Brain pericyte (primary cell): ENCODE measurements at regions not wholly inside any gene's neighbourhood (a gene's known extent, or its start where the extent isn't known, plus 50 kb on each side); places are given as distances from the start of the nearest gene placed in this dataset.

Source experiments
- DNase-seq: peaks from one replicate; pipeline ENCODE4 v3.0.0-alpha.2; 2012; ENCODE audit warnings: low read depth, low spot score

DNA sequence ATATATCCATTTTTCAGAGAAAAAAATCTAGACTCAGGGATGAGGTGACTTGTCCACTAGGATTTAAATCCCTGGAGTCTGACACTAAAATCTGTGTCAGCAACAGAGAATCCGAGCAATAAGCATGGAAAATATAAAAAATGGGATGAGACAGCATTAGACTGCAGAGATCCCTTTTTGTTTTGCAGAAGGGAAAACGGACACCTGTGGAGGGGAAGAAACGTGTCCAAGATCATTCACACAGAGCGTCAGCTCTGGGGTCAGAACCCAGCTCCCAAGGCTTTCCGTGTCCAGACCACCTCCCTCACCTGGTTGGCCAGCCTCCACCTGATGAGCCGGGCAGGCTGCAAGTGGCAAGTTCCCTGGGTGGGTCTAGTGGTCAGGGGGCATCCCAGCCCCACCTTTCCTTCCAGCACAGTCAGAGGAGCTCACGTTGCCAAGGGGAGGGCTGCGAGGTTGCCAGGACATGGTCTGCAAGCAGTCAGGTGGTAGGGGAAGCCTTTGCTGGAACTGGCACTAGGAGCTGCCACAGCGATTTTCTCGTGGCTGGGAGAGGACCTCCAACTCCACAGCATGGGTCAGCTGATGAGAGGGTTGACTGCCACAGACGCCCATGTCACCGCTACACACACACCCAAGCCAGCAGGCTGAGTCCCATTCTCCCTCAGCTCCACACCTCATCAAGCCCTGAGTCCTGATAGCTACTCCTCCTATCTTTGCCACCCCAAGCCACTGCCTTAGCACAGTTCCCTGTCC, 65.9 kb upstream of the CPLX2 start:
- DNase-seq, result no peak

DNA sequence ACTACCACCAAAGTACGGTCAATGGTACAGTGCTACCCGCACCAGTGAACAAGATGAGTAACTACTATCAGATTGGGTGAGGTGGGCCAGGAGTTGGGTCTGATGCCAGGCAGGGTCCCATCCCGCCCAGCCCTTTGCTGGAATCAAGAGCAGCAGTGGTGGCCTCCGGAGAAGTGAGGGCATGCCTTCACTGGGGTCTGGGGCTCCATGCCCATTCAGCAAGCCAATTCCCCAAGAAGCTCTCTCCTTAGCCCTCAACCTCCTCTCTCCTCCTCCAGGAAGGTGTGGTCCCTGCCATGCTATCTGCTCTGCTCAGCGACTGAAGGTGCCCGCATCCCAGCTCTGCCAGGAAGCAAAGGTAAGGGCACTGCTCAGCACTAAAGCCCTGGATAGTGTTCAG, 62.7 kb upstream of the CPLX2 start:
- DNase-seq, result no peak

DNA sequence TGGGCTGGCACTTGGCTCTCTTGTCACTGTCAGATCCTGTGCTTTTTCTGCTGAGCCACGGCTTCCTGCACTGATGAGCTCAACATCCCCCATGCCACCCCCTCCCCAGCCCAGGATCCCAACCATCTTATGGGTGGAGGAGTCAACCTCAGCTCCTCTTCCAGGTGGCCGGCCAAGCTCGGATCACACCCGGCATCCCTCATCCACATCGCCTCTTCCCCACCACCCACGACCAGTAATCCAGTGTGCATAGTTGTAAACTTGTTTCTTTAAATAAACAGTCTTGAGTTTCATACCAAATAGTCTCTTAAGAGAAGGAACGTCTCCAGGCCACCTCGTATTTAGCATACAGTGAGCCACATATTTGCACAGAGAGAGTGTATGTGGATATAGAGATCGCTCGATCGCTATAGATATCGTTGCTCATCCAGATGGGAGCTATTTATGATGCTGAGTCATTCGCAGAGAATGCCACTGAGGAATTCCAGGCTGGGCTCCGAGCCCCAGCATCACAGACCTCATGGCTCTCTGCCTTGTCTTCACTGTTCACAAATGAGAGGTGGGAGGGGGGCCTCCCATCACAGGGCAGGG, 61.8 kb upstream of the CPLX2 start:
- no peak for DNase-seq

DNA sequence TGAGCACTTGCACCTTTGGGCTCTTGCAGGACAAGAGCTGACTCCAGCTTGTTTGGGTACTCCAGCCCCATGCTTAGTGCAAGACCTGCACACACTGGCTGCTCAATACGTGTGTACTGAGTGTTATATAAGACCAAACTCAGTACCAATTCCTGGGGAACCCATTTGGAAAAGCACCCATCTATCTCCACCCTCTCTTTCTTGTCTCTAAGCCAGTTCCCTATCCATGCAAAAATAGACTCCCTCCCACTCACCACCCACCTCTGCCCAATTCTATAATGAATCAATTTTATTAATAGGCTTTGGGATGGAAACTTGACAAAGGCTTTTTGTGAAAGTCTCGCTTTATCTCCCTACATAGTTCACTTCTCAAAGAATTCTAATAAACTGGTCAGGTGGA, 60.9 kb upstream of the CPLX2 start:
- DNase-seq, result no peak

DNA sequence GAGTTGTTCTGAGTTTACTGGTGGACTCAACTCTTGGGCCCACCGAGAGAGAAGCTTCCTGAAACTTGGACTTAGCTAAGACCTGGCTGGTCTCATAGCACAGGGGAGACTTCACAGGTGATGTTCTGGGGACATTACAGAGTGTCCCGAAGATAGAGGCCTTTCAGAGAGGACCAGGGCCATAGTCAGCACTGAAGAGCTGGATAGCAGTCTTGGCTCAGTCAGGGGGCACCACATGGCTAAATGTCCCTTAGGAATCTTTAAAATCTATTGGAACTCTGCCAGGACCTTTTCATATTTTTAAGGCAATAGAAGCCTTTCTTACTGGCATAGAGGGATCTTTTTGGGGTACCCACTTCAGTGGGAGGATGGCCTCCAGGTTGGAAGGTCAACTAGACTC, 59.8 kb upstream of the CPLX2 start:
- no peak for DNase-seq

DNA sequence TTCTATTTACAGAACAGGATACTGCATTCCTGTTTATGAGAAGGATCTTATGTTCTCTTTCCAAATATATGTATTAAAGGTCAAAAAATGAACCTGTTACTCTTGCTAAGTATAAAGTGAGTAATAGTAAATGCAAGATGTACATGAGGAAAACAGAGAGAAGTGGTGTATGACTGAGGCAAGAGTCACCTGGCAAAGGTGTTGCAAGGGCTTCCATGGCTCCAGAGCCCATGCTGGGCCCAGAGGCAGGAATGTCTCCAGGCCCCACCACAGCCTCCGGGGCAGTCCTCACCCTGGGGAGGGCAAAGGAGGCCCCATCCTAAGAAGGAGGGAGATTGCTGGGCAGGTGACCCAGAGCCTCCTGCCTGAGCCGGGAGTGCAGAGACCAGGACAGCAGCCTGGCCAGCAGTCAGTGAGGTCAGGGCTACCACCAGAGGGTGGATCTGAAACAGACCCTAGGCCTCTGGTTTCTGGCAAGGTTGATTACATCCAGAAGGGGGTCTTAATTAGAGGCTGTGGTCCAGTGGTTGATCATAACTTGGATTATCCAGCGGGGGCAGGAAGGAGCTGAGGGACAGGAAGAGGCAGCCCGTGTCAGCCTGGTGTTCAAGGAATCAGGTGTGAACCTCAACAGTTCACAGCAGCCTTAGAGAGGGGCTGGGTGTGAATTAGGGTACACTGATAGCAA, 57.3 kb upstream of the CPLX2 start:
- DNase-seq, result no peak

DNA sequence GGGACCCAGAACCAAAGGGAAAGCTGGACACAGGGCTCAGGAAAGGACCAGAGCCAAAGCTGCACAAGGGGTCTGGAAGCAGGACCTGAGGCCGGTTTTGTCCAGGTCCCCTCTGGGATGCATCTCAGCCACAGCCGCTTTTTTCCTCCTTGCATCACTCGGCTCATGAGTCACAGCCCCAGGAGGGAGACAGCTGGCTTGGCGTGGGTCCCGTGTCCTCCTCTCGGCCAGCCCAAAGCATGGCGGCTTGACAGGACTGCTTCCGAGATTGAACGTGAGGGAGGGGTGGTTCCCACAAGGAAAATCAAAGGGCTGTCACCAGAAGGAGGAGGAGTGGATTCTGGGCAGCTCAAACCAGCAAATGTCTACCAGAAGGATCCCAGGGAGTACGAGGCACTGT, 56.7 kb upstream of the CPLX2 start:
- DNase-seq, result no peak

DNA sequence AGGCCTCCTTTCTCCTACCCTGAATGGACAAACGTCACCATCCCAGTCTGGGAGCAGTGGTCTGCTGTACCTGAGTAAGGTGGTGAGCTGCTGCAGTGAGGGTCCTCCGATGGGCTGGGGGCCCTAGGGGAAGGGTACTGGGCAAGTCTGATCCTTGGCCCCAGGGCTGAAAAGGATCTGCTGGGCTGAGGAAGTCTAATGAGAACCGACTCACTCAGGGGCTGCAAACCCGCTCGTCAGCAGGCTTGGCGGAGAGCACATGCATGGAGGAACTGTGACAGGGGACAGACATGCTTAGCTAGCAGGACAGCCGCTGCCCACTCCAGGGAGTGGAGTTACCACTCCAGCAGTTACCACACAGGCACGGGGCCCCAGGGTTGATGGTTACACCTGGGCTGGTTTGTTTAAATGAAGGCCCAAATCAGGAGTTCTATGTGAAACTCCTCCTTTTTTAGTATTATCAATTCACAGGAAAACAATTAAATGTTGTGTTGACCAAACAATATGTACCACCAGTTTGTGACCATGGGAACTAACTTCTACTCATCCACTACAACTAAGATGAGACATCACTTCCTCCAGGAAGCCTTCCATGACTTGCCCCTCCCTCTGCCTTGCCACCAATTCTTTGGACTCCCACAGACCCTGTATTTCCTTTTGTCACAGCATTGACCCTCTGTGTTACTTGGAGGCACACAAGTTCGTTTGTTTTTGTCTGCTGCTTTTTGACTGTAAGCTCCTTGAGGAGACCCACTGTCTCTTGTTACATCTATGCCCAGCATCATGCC, 56.1 kb upstream of the CPLX2 start:
- DNase-seq, result no peak

DNA sequence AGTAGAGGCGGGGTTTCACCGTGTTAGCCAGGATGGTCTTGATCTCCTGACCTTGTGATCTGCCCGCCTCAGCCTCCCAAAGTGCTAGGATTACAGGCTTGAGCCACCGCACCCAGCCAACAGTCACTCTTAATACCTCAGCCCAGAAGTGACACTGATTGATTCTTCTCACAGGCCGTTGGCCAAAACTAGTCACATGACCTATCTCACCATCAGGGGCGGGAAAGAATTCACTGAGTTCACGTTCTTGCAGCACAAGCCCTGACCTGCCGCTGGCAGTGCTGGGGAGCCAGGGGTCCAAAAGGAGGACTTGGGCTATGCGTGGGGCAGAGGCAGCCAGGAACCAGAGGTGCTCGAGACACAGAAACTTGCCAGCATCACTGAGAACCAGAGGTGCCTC, 55.0 kb upstream of the CPLX2 start:
- no peak for DNase-seq

DNA sequence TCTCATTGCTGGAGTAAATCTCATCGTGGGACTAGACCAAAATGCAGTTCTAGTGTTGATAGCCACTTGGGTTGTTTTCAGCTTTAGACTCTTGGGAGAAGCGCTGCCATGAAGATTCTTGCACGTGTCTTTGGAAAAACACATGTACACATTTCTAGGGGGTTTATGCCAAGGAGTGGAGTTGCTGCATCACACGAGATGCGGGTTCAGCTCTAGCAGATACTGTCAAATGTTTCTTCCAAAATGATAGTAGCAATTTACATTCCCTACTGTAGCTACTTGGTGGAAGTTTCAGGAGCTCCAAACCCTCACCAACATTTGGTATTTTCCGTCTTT, 52.3 kb upstream of the CPLX2 start:
- no peak for DNase-seq

DNA sequence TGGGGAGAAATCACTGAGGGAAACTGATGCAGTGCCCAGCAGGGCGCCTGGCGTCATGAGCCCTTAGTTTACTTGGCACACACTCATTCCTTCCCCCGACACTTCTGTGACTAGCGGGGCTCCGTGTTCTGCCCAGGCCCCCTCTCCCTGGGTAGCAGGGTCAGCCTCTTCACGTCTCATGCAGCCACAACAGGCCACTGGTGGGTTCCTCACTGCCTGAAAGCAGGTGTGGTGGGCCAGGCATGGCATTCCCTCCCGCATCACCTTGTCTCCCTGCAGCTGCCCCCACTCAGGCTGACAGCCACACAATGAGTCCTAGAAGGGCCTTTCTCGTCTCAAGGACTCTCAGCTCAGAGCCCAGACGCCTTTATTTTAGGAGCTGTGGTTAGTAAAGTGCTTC, 51.1 kb upstream of the CPLX2 start:
- DNase-seq, result no peak
